ENCODE measurements at regions not wholly inside any gene's neighbourhood (a gene's known extent, or its start where the extent isn't known, plus 50 kb on each side); places are given as distances from the start of the nearest gene placed in this dataset.

DNA sequence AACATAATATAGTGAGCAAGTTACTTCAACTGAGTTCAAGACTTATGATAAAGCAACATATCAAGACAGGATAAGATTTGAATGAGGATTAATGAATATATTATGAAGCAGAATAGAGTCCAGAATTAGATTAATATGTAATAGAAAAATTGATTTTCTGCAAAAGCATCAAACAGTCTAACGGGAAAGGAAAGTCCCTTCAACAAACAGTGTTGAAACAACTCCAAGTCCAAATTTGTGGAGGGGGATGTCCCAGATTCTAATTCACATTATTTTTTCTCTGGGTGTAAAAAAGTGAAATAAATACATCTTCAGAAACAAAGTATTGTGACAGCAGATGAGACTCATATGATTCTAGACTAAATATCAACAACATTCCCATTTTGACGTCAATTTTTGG lies 289.7 kb downstream of the C6orf118 start:
- H2AFZ ChIP-seq (replicated peaks; ENCODE audit: low read length, poor library complexity) = no peak overlapping the region
- BruUV-seq (replicated peaks) = no TSS peak
- no peak for TF ChIP-seq CTCF (conservative IDR thresholded peaks at IDR 0.05; ENCODE audit: low read depth, low read length)
- no peak for TF ChIP-seq SMC3 (IDR thresholded peaks at IDR 0.05; ENCODE audit: low read depth, low read length)
- TF ChIP-seq CEBPB (IDR thresholded peaks at IDR 0.05; ENCODE audit: low read depth, low read length) = no peak
- no peak for TF ChIP-seq FOS (IDR thresholded peaks at IDR 0.05; ENCODE audit: low read depth, low read length)
- no peak for TF ChIP-seq BHLHE40 (IDR thresholded peaks at IDR 0.05; ENCODE audit: low read depth, low read length)
- no peak for TF ChIP-seq RFX5 (IDR thresholded peaks at IDR 0.05; ENCODE audit: low read depth, low read length)
- no peak for TF ChIP-seq RCOR1 (IDR thresholded peaks at IDR 0.05; ENCODE audit: insufficient replicate concordance, low read length)
- no peak for TF ChIP-seq CHD1 (IDR thresholded peaks at IDR 0.05; ENCODE audit: low read depth, low read length)
- CTCF ChIA-PET = no interaction called here
- no peaks in the 10 kb centered on the region for H3K9me1 ChIP-seq (ENCODE audit: insufficient read depth, low read length)
- POLR2A ChIA-PET (ENCODE audit: unreplicated experiment) = no interaction called here
- no peak overlapping the region for H4K91ac ChIP-seq (ENCODE audit: insufficient read depth, low read depth, low read length)
- no peaks in the 10 kb centered on the region for H3K36me3 ChIP-seq (ENCODE audit: control insufficient read depth, insufficient read depth, low read length)
- H2BK20ac ChIP-seq (ENCODE audit: low read depth, low read length) = no peak overlapping the region
- no peak overlapping the region for H4K5ac ChIP-seq (ENCODE audit: low read depth, low read length)
- no peak overlapping the region for H3K23ac ChIP-seq (ENCODE audit: low read depth, low read length)
- H3K27me3 ChIP-seq (ENCODE audit: control insufficient read depth, insufficient read depth, low read length) = no peaks in the 10 kb centered on the region
- no peak overlapping the region for H2AK9ac ChIP-seq (replicated peaks; ENCODE audit: low read depth, low read length, poor library complexity)
- no peak overlapping the region for H3K4ac ChIP-seq (ENCODE audit: low read depth, low read length)
- no peak overlapping the region for H3K14ac ChIP-seq (replicated peaks; ENCODE audit: low read depth, low read length)
- no peak for ATAC-seq (ENCODE audit: low read depth)
- no peak overlapping the region for H3K56ac ChIP-seq (ENCODE audit: extremely low read depth, insufficient read depth, low read length)
- H3K79me1 ChIP-seq (ENCODE audit: low read depth in 1 of 2, low read length in 2 of 2) = no peaks in the 10 kb centered on the region
- intact Hi-C loops (cut with micrococcal nuclease) = no loop called here
- H3K9ac ChIP-seq (ENCODE audit: low read depth, low read length) = no peak overlapping the region
- in situ Hi-C loops (cut with MboI; ENCODE audit: low sequenced_read_pairs) = no loop called here
- H2BK120ac ChIP-seq (ENCODE audit: low read depth, low read length) = no peak overlapping the region
- H3K4me3 ChIP-seq (ENCODE audit: insufficient read depth, low read depth, low read length) = no peak overlapping the region
- no peak for DNase-seq
- H2BK5ac ChIP-seq (ENCODE audit: low read depth, low read length, poor library complexity, severe bottlenecking) = no peak overlapping the region
- H2BK15ac ChIP-seq (ENCODE audit: low read depth, low read length) = no peak overlapping the region
- WGBS, 2 experiments (ENCODE audit: extremely low coverage in 2 of 2, insufficient read length in 1 of 2) = no CpG with 5 or more reads among the region's 2 CpGs
- H4K8ac ChIP-seq (ENCODE audit: low read depth in 2 of 2, low read length in 2 of 2) = no peak overlapping the region
- H2AK5ac ChIP-seq (ENCODE audit: low read depth, low read length) = no peak overlapping the region
- H3K18ac ChIP-seq (ENCODE audit: low read depth, low read length) = no peak overlapping the region
- no peak overlapping the region for H3K27ac ChIP-seq (ENCODE audit: insufficient read depth, low read length)
- no peaks in the 10 kb centered on the region for H3K4me1 ChIP-seq (ENCODE audit: control insufficient read depth, insufficient read depth, low read length)
- dilution Hi-C loops (cut with HindIII; ENCODE audit: low sequenced_read_pairs, unreplicated experiment) = no loop called here
- no peaks in the 10 kb centered on the region for H4K20me1 ChIP-seq (ENCODE audit: insufficient read depth, low read length)
- H3K4me2 ChIP-seq (ENCODE audit: low read depth, low read length) = no peak overlapping the region
- peaks cover 7% of the 10 kb centered on the region for H3K9me3 ChIP-seq (ENCODE audit: control insufficient read depth, insufficient read depth, low read length)

All from IMR-90 (cell line).